ENCODE measurements at regions not wholly inside any gene's neighbourhood (a gene's known extent, or its start where the extent isn't known, plus 50 kb on each side); places are given as distances from the start of the nearest gene placed in this dataset.

DNA sequence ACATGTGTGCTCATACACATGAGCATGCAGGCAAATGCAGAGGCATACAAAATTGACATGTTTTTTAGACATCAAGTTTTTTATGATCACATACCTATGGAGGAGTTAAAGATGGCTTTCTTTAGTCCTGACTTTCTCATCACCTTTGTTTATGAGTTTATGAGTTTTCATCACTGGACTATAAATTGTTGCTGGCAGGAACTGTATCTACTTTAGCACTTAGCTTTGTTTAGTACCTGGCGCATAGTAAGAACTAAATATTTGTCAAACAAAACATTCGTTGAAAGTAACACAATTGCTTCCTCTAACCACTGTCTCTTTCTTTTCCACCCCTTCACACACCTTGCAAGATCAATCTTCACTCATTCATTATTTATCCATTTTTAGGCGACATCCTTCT lies 182.6 kb downstream of the SUCNR1 start:
- DNase-seq, result no peak

DNA sequence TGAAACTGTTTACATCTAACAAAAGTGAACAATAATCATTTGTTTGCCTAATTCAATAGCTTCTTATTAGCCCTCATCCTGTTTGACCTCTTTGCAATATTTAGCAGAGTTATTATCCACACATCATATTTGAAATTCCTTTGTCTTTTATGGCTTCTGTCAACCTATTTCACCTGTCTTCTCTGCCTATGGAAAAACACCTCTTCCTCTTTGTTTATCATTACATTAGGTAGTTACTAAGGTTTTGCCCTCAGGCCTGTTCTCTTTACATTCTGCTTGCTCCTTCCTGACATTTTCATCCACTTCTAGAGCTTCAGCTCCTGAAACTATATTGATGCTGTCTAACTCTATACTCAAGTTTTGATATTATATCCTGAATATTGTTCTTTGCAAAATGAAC lies 183.0 kb downstream of the SUCNR1 start:
- DNase-seq, result peak; percentile 31

DNA sequence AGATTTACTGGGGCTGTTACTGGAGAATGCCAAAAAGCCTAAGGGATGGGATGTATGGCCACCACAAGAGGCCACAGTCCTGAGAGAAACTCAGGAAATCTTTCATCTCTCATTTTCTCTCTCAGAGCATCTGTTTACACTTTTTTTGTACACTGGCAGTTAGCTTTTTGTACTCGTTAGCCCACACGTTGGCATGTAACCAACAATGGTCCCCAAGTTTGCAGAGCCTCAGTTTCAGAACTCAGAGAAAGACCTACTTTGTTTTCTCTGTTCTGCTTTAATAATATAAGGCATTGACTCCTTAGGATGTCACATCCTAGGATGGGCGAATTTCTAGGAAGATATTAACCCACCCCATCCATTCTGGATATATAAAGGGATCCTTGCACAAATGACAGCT lies 183.5 kb downstream of the SUCNR1 start:
- no peak for DNase-seq

DNA sequence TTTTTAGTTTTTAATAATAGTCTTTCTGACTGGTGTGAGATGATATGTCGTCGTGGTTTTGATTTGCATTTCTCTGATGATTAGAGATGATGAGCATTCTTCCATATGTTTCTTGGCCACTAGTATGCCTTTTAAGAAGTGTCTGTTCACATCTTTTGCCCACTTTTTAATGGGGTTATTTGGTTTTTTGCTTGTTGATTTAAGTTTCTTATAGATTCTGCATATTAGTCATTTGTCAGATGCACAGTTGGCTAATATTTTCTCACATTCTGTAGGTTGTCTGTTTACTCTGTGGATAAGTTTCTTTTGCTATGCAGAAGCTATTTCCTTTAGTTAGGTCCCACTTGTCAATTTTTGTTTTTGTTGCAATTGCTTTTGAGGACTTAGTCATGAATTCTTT lies 185.4 kb downstream of the SUCNR1 start:
- no peak for DNase-seq

DNA sequence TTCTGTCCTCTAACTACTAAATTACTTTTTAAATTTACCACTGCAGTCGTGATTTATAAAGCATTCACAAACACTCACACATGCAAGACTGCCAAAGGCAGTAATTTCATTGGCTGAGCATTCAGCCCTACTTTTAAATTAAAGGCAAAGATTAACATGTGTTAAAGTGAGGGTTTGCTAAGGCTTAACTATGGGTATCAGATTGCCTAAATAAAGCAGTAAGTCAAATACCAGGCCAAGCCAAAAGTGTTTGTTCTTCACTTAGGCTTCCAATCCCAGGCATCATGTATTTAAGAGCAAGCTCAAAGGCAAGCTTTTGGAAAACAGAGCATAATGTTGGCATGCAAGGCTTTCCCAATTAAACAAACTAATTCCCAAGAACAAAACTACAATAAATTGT lies 187.3 kb downstream of the SUCNR1 start:
- peak; percentile 80 for DNase-seq

DNA sequence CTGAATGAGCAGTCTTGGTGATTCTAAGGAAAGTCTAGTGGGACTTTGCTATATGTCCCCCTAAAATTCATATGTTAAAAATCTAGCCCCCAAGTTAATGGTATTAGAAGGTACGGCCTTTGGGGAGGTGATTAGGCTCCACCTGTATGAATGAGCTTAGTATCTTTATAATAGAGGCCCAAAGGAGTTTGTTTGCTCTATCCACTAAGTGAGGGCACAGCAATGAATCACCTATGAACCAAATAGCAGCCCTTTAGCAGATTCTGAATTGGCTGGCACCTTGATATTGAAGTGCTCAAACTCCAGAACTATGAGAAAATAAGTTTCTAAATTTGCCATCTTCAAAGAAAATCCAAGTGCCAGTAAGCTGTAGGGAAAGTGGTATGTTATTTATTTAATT lies 187.9 kb downstream of the SUCNR1 start:
- peak; percentile 61 for DNase-seq

DNA sequence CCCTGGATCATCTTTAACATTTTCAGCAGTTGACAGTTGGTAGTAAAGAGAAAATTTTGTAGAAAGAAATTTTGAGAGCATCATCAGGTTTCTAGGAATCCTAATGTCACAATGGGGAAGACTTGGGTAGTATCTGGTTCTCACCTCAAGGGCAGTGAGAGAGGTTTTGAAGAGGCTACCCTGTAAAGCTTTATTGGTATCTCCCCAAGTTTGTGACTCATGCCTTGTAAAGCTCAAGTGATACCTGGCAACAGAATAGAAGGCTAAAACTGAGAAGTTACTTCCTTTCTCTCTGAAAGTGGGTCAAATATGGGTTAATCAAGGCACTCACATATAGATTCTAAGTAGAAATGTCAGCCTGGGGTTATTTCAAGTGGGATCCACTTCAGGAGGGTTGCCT lies 196.4 kb downstream of the SUCNR1 start:
- DNase-seq, result peak; percentile 31

DNA sequence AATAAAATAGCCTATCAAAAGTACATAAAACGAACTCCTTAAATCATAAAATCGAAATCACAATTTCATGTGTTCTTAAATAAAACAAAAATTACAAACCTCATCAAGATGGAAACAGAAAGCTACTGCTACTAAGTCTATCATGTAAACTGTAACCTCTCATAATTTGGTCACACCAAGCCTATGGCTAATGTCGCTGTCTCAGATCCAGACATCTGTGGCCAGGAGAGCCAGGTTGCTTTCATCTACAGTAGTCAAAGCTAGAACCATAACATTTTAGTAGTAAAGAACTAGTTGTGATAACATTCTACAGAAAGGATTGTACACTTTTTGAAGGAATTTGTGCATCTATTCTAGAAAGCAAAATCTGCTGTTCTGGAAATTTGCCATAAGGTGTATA lies 197.4 kb upstream of the MBNL1 start:
- DNase-seq, result no peak

DNA sequence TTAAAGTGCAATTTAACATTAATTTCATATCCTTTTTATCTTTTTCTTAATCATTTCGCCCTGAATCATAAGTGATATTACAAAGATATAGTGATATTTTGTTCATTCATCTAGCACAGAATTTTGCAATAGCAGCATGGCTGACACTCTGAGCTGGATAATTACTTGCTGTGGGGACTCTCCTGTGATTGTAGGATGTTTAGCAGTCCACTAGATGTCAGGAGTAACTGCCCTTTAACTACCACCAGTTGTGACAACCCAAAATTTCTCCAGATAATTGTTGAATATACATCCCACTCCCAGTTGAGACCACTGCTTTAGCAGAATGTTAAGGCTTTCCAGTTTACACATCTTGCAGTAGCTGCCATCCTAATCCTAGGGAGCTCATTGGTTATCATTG lies 196.8 kb upstream of the MBNL1 start:
- DNase-seq, result peak; percentile 25

DNA sequence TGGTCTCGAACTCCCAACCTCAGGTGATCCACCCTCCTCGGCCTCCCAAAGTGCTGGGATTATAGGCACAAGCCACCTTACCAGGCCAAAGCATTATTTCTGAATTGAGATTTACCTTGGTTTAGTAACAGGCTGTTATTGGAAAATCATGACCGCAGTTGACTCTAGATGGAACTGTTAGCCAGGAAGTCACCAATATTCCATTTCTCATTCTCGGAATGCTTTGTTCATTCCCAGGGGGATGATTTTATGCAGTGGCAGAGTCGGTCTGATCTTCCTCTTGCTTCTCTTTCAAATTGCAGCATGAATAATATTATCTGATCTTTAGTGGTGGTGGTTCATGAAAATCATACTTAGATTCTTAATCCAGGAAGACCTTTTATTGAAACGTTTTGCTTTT lies 195.5 kb upstream of the MBNL1 start:
- no peak for DNase-seq

DNA sequence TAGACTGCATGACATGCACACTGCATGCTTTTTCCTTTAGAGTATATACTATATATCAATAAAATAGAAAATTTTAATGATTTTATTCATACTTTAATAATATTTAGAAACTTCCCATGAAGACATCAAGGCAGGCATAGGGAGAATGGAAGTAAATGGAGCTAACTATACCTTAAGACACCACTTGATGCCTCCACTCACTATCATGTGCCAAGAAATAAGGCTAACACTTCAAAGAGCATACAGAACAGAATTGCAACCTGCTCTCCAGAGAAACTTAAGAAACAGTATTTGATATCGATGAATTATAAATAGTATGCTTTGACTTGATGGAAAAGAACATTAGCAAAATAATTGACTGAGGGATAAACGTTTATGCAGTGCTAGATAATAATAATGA lies 192.6 kb upstream of the MBNL1 start:
- DNase-seq, result no peak

DNA sequence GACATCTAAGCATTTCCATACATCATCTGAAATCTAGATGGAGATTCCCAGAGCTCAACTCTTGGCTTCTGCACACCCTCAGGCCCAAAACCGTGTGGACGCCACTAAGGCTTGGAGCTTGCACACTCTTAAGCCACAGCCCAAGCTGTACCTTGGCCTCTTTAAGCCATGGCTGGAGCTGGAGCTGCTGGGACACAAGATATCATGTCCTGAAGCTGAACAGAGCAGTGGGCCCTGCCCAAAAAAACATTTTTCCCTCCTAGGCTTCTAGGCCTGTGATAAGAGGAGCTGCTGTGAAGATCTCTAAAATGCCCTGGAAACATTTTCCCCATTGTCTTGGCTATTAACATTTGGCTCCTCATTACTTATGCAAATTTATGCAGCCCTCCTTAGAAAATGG lies 188.7 kb upstream of the MBNL1 start:
- DNase-seq, result no peak

DNA sequence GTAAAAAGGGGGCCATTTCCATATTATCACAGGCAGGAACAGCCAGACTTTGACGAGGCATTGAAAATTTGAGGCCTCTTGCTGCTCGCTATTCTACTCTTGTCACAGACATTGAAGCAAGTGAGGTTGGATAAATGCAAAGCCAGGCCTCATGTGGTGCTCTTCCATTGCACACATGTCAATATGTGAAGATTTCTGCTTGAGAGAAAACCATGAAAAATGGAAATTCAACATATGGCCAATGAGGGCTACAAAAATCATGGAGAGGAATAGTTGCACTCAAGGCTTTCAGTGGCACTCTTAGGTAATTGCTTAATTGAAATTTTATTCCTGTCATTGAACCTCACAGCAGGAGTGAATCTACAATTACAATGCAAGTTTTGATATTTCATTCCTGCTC lies 185.6 kb upstream of the MBNL1 start:
- no peak for DNase-seq

DNA sequence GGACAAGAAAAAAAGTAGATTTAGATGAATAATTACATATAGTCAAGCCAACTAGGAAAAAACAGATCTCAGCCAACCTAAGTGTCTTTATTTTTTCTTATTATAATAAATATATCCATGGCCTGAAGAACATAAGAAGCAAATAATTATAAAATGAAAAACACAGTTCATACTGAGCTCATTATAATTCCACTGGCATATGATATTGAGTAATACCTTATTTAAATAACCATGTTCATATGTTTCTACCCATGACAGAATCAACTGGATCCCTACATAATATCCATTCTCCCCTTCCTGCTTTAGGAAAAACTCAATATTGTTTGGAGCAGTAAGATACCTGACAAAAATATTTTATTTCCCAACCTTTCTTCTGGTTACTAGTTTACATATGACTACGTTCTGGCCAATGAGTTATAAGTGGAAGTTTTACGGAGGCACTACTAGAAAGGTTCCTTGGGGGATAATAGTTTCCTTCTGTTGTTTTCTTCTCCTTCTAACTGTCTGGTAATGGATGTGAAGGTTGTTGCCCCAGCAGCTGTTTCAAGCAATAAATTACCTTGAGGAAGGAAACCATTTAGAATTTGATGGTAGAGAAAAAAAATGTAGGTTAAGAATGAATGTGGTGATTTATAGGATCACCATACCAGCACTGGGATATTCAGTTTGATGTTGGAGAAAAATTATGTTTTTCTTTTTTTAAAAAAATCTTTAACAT lies 184.1 kb upstream of the MBNL1 start:
- no peak for DNase-seq

DNA sequence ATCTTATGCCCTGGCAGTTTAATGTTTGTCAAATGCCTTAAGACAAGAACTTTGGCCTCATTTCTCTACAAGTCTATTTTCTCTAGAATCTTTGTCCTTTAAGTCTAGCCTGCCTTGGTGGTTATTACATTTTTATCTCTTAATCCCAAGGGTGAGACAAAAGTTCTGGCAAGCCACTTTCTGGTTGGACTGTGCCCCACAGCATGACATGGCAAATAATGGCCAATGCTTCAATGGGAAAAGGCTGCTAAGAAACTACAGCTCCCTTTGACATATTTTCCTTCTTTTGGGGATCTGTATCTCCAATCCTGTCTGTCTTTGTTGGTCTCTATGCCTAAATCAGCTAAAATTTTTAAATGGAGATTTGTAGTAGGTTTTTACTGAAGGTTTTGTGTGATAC lies 181.6 kb upstream of the MBNL1 start:
- DNase-seq, result no peak

DNA sequence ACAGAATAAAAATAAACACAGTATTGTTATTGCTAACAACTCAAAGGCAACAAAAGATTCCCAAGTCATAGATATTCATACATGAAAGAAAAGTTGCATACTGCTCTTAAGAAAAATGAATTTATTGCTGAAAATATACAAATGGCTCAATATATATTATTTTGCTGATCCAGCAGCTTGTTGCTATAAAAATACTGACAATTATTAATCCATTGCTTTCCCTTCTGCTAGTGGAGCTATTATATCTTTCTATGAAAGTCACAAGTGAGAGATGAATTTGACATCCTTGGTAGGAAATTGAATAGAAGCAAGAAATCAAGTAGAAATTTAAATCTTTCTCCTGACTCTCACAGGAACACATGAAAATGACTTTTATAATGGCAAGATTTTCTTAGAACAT lies 179.2 kb upstream of the MBNL1 start:
- no peak for DNase-seq

DNA sequence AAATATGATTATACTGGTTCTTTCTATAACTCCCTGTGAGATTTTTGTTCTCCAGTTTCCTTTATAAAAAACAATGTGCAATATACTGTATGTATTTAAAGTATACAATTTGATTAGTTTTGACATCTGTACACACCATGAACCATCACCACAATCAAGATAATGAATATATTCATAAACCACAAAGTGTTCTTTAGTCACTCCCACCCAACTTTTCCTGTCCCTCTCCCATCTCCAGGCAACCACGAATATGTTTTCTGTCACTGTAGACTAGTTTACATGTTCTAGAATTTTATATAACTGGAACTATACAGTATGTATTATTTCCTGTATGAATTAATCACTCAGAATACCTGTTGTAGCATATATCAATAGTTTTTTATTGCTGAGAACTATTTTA lies 177.0 kb upstream of the MBNL1 start:
- DNase-seq, result no peak

DNA sequence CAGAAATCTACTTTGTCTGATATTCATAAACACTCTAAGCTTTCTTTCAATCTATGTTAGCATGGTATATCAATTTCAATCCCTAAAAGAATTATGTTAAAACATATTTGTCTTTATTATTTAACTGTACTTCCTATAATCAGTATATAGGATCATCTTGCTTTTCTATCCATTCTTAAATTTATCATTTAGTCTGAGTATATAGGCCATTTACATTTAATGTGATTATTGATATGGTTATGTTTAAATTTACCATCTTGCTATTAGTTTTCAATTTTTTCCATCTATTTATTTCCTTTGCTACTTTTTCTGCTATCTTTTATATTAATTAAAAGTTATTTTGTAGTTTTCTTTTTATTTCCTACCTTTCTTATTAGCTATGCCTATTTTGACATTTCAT lies 174.8 kb upstream of the MBNL1 start:
- DNase-seq, result no peak

DNA sequence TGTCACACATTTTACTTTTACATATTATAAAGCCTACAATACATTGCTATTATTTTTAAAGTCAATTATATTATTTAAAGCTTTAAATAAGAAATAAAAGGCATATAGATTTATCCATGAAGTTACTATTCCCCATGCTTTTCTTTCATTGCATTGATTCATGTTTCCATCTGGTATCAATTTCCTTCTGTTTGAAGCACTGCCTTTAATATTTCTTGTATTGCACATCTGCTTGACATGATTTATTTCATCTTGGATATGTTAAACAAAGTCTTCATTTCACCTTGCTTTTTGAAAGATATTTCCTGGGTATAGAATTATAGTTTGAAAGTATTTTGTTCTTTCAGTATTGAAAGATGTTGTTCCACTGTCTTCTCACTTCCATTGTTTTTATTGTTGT lies 174.3 kb upstream of the MBNL1 start:
- no peak for DNase-seq

DNA sequence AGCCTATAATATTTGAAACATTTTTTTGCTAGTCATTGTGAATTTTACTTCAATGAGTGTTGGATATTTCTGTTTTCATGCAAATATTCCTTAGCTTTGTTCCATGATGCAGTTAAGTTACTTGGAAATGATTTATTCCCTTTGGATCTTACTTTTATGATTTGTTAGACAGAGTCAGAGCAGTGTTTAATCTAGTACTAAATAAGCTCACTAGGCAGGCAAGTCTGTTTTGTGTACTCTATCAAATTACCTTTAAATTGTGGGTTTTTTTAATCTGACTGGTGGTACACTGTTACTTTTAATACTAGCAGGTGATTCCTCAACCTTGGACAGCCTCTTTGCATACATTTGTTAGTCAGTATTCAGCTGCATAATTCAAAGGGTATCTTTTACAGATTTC lies 173.3 kb upstream of the MBNL1 start:
- DNase-seq, result no peak

DNA sequence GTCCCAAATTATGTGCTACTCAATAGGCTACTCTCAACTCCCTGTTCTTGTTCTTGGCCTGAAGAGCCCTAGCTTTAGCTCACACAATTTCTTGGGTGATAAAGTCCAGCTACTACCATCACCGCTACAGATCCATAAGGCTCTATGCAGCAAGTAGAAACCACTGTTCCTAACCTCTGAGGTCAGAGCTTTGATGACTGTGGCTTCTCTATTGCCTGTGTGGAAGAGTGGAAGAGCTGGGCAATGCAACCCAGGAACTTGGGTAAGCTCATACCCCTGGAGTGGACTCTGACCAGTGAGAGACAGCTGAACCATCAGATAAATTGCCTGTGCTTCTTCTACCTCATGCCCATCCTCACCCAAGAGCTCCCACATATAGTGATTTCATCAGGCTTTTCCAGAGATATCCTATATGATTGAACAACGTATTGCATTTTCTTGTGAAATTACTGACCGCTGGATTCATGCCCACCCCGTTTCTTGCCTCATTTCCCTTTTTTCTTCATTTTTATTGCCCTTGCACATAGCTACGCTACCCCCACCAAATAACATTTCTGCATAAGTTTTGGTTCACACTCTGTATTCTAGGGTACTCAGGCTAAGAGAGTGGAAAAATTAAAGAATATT lies 172.3 kb upstream of the MBNL1 start:
- DNase-seq, result no peak

DNA sequence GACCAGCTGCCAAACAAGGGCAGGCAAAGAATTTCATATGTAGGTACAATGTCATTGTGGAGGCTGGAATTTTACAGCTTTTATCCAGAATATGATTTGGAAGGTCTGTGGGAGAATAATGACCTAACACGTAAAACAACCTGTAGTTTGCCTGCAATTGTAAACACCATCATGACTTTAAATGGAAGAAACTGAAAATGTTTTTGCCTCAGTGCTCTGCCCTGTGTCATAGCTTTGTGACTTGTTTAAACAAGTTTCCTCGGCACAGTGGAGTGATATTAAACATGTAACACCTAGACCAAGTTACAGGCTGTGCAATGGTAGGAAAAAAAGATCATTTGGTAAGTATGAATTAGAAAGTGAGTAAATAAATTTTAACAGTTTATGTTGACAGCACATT lies 171.6 kb upstream of the MBNL1 start:
- DNase-seq, result no peak

DNA sequence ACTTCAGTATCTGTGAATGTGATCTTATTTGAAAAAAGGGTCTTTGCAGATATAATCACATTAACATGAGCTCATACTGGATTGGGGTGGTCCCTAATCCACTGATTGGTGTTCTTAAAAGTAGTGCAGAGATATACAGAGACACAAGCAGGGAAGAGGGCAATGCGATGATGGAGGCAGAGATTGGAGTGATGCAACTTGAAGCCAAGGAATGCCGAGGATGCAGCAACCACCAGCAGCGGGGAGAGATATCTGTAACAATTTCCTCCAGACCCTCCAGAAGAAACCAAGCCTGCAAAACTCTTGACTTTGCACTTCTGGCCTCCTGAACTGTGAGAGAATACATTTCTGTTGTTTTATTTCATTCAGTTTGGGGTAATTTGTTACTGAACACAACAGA lies 171.0 kb upstream of the MBNL1 start:
- DNase-seq, result no peak

DNA sequence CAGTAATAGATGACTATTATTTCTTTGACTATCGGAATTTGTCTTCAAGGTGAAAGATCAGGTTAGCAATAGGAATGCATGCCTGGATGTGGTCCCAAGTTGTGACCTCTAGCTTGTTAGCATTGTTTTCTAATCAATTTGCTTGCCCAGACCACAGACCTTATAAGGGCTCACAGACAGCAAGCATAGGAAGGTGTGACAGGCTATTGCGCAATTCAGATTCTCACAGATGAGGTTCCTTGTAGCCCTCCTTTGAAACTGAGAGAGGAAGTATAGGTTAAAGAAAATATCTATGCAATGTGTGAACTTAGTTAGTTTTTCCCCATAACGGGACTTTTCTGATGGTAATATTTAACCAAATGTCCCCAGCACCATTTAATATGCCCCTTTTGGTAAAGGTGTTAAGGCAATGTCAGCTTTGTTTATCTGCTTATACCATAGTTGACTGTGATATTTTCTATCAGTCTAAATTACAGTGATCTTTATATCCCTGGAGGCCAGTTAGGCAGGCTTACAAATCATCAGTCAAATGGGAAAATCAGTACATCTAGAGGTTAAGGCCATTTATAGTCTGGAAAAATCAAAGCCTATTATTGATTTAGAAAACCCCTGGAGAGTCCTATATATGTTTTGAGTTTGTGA lies 168.1 kb upstream of the MBNL1 start:
- DNase-seq, result no peak

DNA sequence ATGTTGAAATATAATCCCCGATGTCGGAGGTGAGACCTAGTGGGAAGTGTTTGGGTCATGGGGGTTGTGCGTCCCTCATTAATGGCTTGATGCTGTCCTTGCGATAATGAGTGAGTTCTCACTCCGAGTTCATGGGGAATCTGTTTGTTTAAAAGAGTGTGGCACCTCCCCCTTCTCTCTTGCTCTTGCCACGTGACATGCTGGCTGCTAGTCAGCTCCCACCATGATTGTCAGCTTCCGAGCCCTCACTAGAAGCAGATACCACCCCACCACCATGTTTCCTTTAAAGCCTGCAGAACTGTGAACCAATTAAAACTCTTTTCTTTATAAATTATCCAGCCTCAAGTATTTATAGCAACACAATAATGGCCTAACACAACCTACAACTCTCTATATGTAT lies 166.3 kb upstream of the MBNL1 start:
- DNase-seq, result no peak

Data from DMS53 (cell line).